NT2/D1 (cell line): ENCODE measurements at regions not wholly inside any gene's neighbourhood (a gene's known extent, or its start where the extent isn't known, plus 50 kb on each side); places are given as distances from the start of the nearest gene placed in this dataset.

Experiments used
- YY1 ChIP-seq: IDR thresholded peaks from 2 replicates; pipeline ENCODE4 v1.6.1; 2011; ENCODE audit not compliant: insufficient read length, insufficient read depth
- ZNF274 ChIP-seq: IDR thresholded peaks from 2 replicates; pipeline ENCODE4 v1.6.1; 2011; ENCODE audit warnings: mild to moderate bottlenecking, low read depth, low read length

DNA sequence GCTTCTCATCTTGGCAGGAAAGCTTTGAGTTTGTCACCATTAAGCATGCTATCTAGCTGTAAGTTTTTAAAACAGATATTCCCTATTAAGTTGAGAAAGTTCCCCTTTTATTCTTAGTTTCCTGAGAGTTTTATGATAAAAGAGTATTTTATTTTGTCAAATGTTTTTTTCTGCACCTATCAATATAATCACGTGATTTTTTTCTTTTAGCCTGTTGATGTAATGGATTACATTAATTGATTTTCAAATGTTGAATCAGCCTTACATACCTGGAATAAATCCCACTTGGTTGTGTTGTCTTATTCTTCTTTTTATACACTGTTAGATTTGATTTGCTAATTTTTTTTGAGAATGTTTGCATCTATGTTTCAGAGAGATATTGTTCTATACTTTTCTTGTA is 179.5 kb downstream of the ZNF621 start:
- no peak for TF ChIP-seq YY1
- no peak for TF ChIP-seq ZNF274
